Fibroblast of lung (primary cell): ENCODE measurements at regions not wholly inside any gene's neighbourhood (a gene's known extent, or its start where the extent isn't known, plus 50 kb on each side); places are given as distances from the start of the nearest gene placed in this dataset.

Experiments
- EZH2 ChIP-seq: IDR thresholded peaks from 2 replicates; pipeline ENCODE4 v1.5.1; 2012; ENCODE audit warnings: low read length, control low read depth, mild to moderate bottlenecking; ENCODE audit errors: missing control alignments
- TF ChIP-seq, protein P1 (sequence below), 2 donors: IDR thresholded peaks in 1 of 2; conservative IDR thresholded peaks in 1 of 2; 1 replicate in 1 of 2; 2 replicates in 1 of 2; pipeline ENCODE4 v1.5.1; 2011 to 2012; ENCODE audit warnings: low read length in 2 of 2, control low read depth in 1 of 2, inconsistent platforms in 1 of 2, low read depth in 1 of 2, mild to moderate bottlenecking in 1 of 2

DNA sequence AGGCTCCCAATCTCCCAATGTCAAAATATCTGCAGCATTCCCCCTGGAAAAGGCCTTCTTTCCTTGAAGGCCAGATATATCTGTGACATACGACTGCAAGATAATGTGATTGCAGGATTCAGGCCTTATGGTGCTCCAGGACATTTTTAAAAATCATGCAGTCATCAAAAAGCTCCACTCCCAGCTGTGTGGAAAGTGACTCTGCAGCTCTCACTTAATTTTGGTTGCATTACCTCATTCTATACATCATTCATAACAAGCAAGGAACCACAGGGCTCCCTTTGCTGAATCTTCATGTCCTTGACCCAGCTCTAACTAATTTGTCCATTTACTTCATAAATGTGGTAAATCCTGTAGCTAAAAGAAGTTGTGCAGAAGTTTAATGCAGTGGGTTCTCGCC is 386.2 kb upstream of the SLC30A5 start:
- TF ChIP-seq, protein P1, sequence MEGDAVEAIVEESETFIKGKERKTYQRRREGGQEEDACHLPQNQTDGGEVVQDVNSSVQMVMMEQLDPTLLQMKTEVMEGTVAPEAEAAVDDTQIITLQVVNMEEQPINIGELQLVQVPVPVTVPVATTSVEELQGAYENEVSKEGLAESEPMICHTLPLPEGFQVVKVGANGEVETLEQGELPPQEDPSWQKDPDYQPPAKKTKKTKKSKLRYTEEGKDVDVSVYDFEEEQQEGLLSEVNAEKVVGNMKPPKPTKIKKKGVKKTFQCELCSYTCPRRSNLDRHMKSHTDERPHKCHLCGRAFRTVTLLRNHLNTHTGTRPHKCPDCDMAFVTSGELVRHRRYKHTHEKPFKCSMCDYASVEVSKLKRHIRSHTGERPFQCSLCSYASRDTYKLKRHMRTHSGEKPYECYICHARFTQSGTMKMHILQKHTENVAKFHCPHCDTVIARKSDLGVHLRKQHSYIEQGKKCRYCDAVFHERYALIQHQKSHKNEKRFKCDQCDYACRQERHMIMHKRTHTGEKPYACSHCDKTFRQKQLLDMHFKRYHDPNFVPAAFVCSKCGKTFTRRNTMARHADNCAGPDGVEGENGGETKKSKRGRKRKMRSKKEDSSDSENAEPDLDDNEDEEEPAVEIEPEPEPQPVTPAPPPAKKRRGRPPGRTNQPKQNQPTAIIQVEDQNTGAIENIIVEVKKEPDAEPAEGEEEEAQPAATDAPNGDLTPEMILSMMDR (conservative IDR thresholded peaks at IDR 0.05 in 1 of 2, IDR thresholded peaks at IDR 0.05 in 1 of 2; ENCODE audit: low read depth in 1 of 2, low read length in 2 of 2) = no peak
- no peak for TF ChIP-seq EZH2
